ENCODE measurements at regions not wholly inside any gene's neighbourhood (a gene's known extent, or its start where the extent isn't known, plus 50 kb on each side); places are given as distances from the start of the nearest gene placed in this dataset.

DNA sequence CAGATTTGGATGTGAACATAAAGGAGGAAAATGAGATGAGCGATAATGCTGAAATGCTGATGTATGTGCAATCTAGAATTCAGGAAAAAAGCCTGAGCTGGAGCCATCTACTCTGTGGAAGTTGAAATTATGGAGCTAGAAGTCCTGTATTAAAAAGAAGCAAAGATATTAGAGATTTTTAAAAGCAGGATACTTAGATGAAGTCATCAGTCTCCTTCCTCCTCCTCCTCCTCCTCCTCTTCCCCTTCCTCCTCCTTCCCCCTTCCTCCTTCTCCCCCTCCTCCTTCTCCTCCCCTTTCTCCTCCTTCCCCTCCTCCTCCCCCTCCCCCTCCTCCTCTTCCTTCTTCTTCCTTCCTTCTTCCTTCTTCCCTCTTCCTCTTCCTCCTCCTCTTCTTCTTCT, 823.8 kb upstream of the CA10 start:
- no peak overlapping the region for H2BK15ac ChIP-seq (ENCODE audit: low read depth, low read length)
- H2BK5ac ChIP-seq (ENCODE audit: low read depth, low read length, poor library complexity, severe bottlenecking): no peak overlapping the region
- H2AK5ac ChIP-seq (ENCODE audit: low read depth, low read length): no peak overlapping the region
- no peak overlapping the region for H3K9ac ChIP-seq (ENCODE audit: low read depth, low read length)
- no peaks in the 10 kb centered on the region for H3K9me1 ChIP-seq (ENCODE audit: insufficient read depth, low read length)
- no peak overlapping the region for H3K14ac ChIP-seq (replicated peaks; ENCODE audit: low read depth, low read length)
- H3K9me3 ChIP-seq (ENCODE audit: control insufficient read depth, insufficient read depth, low read length): peaks cover 2% of the 10 kb centered on the region; the same call in 1 of the 2 replicates
- H3K18ac ChIP-seq (ENCODE audit: low read depth, low read length): no peak overlapping the region
- dilution Hi-C loops (cut with HindIII; ENCODE audit: low sequenced_read_pairs, unreplicated experiment) (no loop called here), intact Hi-C loops (cut with micrococcal nuclease) (no loop called here), in situ Hi-C loops (cut with MboI; ENCODE audit: low sequenced_read_pairs) (no loop called here)
- H3K4me1 ChIP-seq (ENCODE audit: control insufficient read depth, insufficient read depth, low read length): no peaks in the 10 kb centered on the region
- no peak for TF ChIP-seq MAZ (IDR thresholded peaks at IDR 0.05; ENCODE audit: borderline replicate concordance, low read depth, low read length)
- TF ChIP-seq CHD1 (IDR thresholded peaks at IDR 0.05; ENCODE audit: low read depth, low read length): no peak
- TF ChIP-seq FOS (IDR thresholded peaks at IDR 0.05; ENCODE audit: low read depth, low read length): no peak
- no peak for TF ChIP-seq MXI1 (IDR thresholded peaks at IDR 0.05; ENCODE audit: borderline replicate concordance, low read depth, low read length)
- no peak for TF ChIP-seq POLR2A (IDR thresholded peaks at IDR 0.05; ENCODE audit: low read depth, low read length)
- TF ChIP-seq CTCF (conservative IDR thresholded peaks at IDR 0.05; ENCODE audit: low read depth, low read length): no peak
- TF ChIP-seq RCOR1 (IDR thresholded peaks at IDR 0.05; ENCODE audit: insufficient replicate concordance, low read length): no peak
- TF ChIP-seq BHLHE40 (IDR thresholded peaks at IDR 0.05; ENCODE audit: low read depth, low read length): no peak
- TF ChIP-seq RFX5 (IDR thresholded peaks at IDR 0.05; ENCODE audit: low read depth, low read length): no peak
- TF ChIP-seq SMC3 (IDR thresholded peaks at IDR 0.05; ENCODE audit: low read depth, low read length): no peak
- no peak for TF ChIP-seq USF2 (IDR thresholded peaks at IDR 0.05; ENCODE audit: low read depth, low read length)
- no peak for ATAC-seq (ENCODE audit: low read depth)
- no peak overlapping the region for H2BK20ac ChIP-seq (ENCODE audit: low read depth, low read length)
- no peak overlapping the region for H2BK120ac ChIP-seq (ENCODE audit: low read depth, low read length)
- no CpG with 5 or more reads among the region's 1 CpG for WGBS, 2 experiments (ENCODE audit: extremely low coverage in 2 of 2, insufficient read length in 1 of 2)
- H3K4me2 ChIP-seq (ENCODE audit: low read depth, low read length): no peak overlapping the region
- H4K91ac ChIP-seq (ENCODE audit: insufficient read depth, low read depth, low read length): no peak overlapping the region
- H3K4me3 ChIP-seq (ENCODE audit: insufficient read depth, low read depth, low read length): no peak overlapping the region
- H4K5ac ChIP-seq (ENCODE audit: low read depth, low read length): no peak overlapping the region
- H3K56ac ChIP-seq (ENCODE audit: extremely low read depth, insufficient read depth, low read length): no peak overlapping the region
- no peaks in the 10 kb centered on the region for H3K27me3 ChIP-seq (ENCODE audit: control insufficient read depth, insufficient read depth, low read length)
- H4K8ac ChIP-seq (ENCODE audit: low read depth in 2 of 2, low read length in 2 of 2): no peak overlapping the region
- no peaks in the 10 kb centered on the region for H3K79me1 ChIP-seq (ENCODE audit: low read depth in 1 of 2, low read length in 2 of 2)
- no peak overlapping the region for H2AK9ac ChIP-seq (replicated peaks; ENCODE audit: low read depth, low read length, poor library complexity)
- no peaks in the 10 kb centered on the region for H3K36me3 ChIP-seq (ENCODE audit: control insufficient read depth, insufficient read depth, low read length)
- no peak overlapping the region for H3K23ac ChIP-seq (ENCODE audit: low read depth, low read length)
- ChIA-PET CTCF (no interaction called here), POLR2A (ENCODE audit: unreplicated experiment) (no interaction called here)
- DNase-seq: no peak
- H3K27ac ChIP-seq (ENCODE audit: insufficient read depth, low read length): no peak overlapping the region
- H4K20me1 ChIP-seq (ENCODE audit: insufficient read depth, low read length): no peaks in the 10 kb centered on the region
- H3K4ac ChIP-seq (ENCODE audit: low read depth, low read length): no peak overlapping the region
- H2AFZ ChIP-seq (replicated peaks; ENCODE audit: low read length, poor library complexity): no peak overlapping the region
- BruUV-seq (replicated peaks): no TSS peak

All from IMR-90 (cell line).